ENCODE measurements at regions not wholly inside any gene's neighbourhood (a gene's known extent, or its start where the extent isn't known, plus 50 kb on each side); places are given as distances from the start of the nearest gene placed in this dataset.
"Not testable (repeated sequence)": the region's sequence is repeated elsewhere in the genome, so short reads cannot be mapped to it uniquely, and the experiment has no call there.

- Histone ChIP-seq H3K4me3 (no peak overlapping the region), H3K27ac (no peak overlapping the region)
- TF ChIP-seq, protein P1, sequence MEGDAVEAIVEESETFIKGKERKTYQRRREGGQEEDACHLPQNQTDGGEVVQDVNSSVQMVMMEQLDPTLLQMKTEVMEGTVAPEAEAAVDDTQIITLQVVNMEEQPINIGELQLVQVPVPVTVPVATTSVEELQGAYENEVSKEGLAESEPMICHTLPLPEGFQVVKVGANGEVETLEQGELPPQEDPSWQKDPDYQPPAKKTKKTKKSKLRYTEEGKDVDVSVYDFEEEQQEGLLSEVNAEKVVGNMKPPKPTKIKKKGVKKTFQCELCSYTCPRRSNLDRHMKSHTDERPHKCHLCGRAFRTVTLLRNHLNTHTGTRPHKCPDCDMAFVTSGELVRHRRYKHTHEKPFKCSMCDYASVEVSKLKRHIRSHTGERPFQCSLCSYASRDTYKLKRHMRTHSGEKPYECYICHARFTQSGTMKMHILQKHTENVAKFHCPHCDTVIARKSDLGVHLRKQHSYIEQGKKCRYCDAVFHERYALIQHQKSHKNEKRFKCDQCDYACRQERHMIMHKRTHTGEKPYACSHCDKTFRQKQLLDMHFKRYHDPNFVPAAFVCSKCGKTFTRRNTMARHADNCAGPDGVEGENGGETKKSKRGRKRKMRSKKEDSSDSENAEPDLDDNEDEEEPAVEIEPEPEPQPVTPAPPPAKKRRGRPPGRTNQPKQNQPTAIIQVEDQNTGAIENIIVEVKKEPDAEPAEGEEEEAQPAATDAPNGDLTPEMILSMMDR (IDR thresholded peaks at IDR 0.05) = no peak
- DNase-seq (ENCODE audit: low spot score) = no peak
These were observed 498.7 kb upstream of the PABPC4L start for GRCh38 chr4:134700251-134700650.

DNA sequence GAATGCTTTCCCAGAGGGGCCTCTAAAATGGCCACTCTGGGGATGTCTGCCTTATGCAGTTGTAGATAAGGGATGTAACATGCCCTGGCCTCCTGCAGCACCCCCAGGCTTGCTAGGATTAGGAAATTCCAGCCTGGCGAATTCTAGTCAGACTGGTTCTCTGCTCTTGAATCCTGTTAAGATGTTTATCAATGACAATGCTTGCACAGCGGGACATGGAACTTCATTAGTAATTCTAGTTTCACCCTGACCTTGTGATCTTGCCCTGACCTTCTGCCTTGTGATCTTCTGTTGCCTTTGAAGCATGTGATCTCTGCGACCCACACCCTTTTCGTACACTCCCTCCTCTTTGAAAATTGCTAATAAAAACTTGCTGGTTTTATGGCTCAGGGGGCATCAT is 497.2 kb upstream of the PABPC4L start:
- H3K27ac ChIP-seq; H3K4me3 ChIP-seq; DNase-seq (ENCODE audit: low spot score): not testable (repeated sequence)

DNA sequence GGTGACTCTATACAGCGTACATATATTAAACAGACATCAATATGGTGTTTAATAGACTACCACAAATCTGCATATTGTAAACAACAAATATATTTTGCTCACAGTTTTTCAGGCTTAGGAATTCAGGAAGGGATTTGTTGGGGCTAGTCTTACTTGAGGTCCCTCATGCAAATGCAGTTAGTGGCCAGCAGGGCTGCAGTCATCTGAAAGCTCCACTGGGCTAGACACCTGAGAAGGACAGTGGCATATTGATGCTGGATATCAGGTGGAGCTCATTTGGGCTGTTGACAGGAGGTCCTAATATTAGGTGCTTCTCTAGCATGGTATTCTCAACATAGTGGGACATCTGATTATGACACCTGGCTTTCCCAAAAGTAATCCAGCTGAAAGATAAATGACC is 493.8 kb upstream of the PABPC4L start:
- no peak for DNase-seq (ENCODE audit: low spot score)
- Histone ChIP-seq H3K4me3 (no peak overlapping the region), H3K27ac (no peak overlapping the region)
- TF ChIP-seq, protein P1 (IDR thresholded peaks at IDR 0.05) = no peak

GRCh38 chr4:134691915-134692314 is 490.3 kb upstream of the PABPC4L start:
- no peak overlapping the region for H3K4me3 ChIP-seq
- H3K27ac ChIP-seq = no peak overlapping the region
- TF ChIP-seq, protein P1 (IDR thresholded peaks at IDR 0.05) = no peak
- DNase-seq (ENCODE audit: low spot score) = no peak

- TF ChIP-seq, protein P1 (IDR thresholded peaks at IDR 0.05) = no peak
- no peak for DNase-seq (ENCODE audit: low spot score)
- H3K4me3 ChIP-seq = no peak overlapping the region
- H3K27ac ChIP-seq = no peak overlapping the region
These were observed 486.3 kb upstream of the PABPC4L start for GRCh38 chr4:134687646-134688628.

GRCh38 chr4:134677209-134677814 is 475.7 kb upstream of the PABPC4L start:
- Histone ChIP-seq H3K27ac (no peak overlapping the region), H3K4me3 (no peak overlapping the region)
- no peak for DNase-seq (ENCODE audit: low spot score)
- TF ChIP-seq, protein P1 (IDR thresholded peaks at IDR 0.05) = no peak

GRCh38 chr4:134668237-134668636 is 466.6 kb upstream of the PABPC4L start:
- no peak overlapping the region for H3K27ac ChIP-seq
- TF ChIP-seq, protein P1 (IDR thresholded peaks at IDR 0.05) = no peak
- no peak for DNase-seq (ENCODE audit: low spot score)
- H3K4me3 ChIP-seq = no peak overlapping the region

All from coronary artery (tissue), 2 donors.